ENCODE measurements at regions not wholly inside any gene's neighbourhood (a gene's known extent, or its start where the extent isn't known, plus 50 kb on each side); places are given as distances from the start of the nearest gene placed in this dataset.

GRCh38 chr2:122805346-122805745, 1049.9 kb downstream of the TSN start:
- TF ChIP-seq CTCF (IDR thresholded peaks at IDR 0.05; ENCODE audit: low read depth, low read length), result no peak
- TF ChIP-seq POLR2A (IDR thresholded peaks at IDR 0.05; ENCODE audit: extremely low read depth, insufficient read length), result no peak
- TF ChIP-seq, protein P1, sequence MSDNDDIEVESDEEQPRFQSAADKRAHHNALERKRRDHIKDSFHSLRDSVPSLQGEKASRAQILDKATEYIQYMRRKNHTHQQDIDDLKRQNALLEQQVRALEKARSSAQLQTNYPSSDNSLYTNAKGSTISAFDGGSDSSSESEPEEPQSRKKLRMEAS (IDR thresholded peaks at IDR 0.05; ENCODE audit: low read depth, low read length), result no peak
- no peak for TF ChIP-seq MYC (IDR thresholded peaks at IDR 0.05; ENCODE audit: low read depth, low read length)
